Smooth muscle cell (in vitro differentiated cells): ENCODE measurements at regions not wholly inside any gene's neighbourhood (a gene's known extent, or its start where the extent isn't known, plus 50 kb on each side); places are given as distances from the start of the nearest gene placed in this dataset.

ENCODE experiments used
- DNase-seq: peaks from one replicate; lab custom pipeline; 2025; ENCODE audit not compliant: unreplicated experiment; lab: John Stamatoyannopoulos, UW
- H2AFZ ChIP-seq: fragments of 200-600 bp; sonication (generic); 2 replicates; pipeline ENCODE4 v1.6.0; 2016; ENCODE audit warnings: antibody characterized with exemption, low read depth, mild to moderate bottlenecking
- H3F3A ChIP-seq: fragments of 200-600 bp; sonication (generic); 2 replicates; pipeline ENCODE4 v1.6.0; 2017; ENCODE audit warnings: antibody characterized with exemption, low read depth
- H3K27ac ChIP-seq: fragments of 200-600 bp; sonication (generic); 2 replicates; pipeline ENCODE4 v1.5.1; 2016; ENCODE audit warnings: low read depth, mild to moderate bottlenecking
- H3K27me3 ChIP-seq: fragments of 200-600 bp; sonication (generic); 2 replicates; pipeline ENCODE4 v1.6.1; 2016; ENCODE audit warnings: low read depth, mild to moderate bottlenecking
- H3K36me3 ChIP-seq: fragments of 200-600 bp; sonication (generic); 2 replicates; pipeline ENCODE4 v1.5.1; 2016; ENCODE audit warnings: low read depth
- H3K4me1 ChIP-seq: fragments of 200-600 bp; sonication (generic); 2 replicates; pipeline ENCODE4 v1.5.1; 2016; ENCODE audit warnings: low read depth
- H3K4me2 ChIP-seq: fragments of 200-600 bp; sonication (generic); 2 replicates; pipeline ENCODE4 v1.6.0; 2016; ENCODE audit warnings: mild to moderate bottlenecking
- H3K4me3 ChIP-seq: fragments of 200-600 bp; sonication (generic); 2 replicates; pipeline ENCODE4 v1.5.1; 2016; ENCODE audit warnings: mild to moderate bottlenecking
- H3K79me2 ChIP-seq: fragments of 200-600 bp; sonication (generic); 2 replicates; pipeline ENCODE4 v1.6.0; 2016; ENCODE audit warnings: low read depth, mild to moderate bottlenecking
- H3K9ac ChIP-seq: fragments of 200-600 bp; sonication (generic); 2 replicates; pipeline ENCODE4 v1.6.0; 2016; ENCODE audit warnings: low read depth
- H3K9me3 ChIP-seq: fragments of 200-600 bp; sonication (generic); replicated peaks from 2 replicates; pipeline ENCODE4 v1.5.1; 2016; ENCODE audit warnings: low read depth
- H4K20me1 ChIP-seq: fragments of 200-600 bp; sonication (generic); 2 replicates; pipeline ENCODE4 v1.6.0; 2016; ENCODE audit warnings: low read depth
- WGBS: methylation state at CpG from one replicate; pipeline ENCODE4 v1.1.7; 2016; ENCODE audit warnings: low lambda C conversion rate; 5-methylcytosine and 5-hydroxymethylcytosine counted together
- TF ChIP-seq, protein P1 (sequence below): fragments of 200-600 bp; sonication (generic); IDR thresholded peaks from 2 replicates; pipeline ENCODE4 v1.5.1; 2017; ENCODE audit warnings: borderline replicate concordance, mild to moderate bottlenecking, antibody characterized with exemption; ENCODE audit not compliant: insufficient read depth, poor library complexity, severe bottlenecking

DNA sequence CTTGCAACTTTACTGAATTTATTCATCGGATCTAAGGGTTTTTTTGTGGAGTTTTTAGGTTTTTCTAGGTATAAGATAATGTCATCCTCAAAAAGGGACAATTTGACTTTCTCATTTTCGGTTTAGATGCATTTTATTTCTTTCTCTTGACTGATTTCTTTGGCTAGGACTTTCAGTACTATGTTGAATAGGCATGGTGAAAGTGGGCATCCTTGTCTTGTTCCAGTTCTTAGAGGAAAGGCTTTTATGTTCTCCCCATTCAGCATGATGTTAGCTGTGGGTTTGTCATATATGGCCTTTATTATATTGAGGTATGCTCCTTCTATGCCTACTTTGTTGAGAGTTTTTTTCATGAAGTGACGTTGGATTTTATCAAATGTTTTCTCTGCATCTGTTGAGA lies 106.7 kb downstream of the FAM43A start:
- no peak overlapping the region for H3K4me2 ChIP-seq
- no peak overlapping the region for H3K9ac ChIP-seq
- 88% methylated on average over 3 of the region's 3 CpGs for WGBS
- H2AFZ ChIP-seq = no peak overlapping the region
- no peaks in the 10 kb centered on the region for H3K36me3 ChIP-seq
- H3F3A ChIP-seq = no peaks in the 10 kb centered on the region
- TF ChIP-seq, protein P1, sequence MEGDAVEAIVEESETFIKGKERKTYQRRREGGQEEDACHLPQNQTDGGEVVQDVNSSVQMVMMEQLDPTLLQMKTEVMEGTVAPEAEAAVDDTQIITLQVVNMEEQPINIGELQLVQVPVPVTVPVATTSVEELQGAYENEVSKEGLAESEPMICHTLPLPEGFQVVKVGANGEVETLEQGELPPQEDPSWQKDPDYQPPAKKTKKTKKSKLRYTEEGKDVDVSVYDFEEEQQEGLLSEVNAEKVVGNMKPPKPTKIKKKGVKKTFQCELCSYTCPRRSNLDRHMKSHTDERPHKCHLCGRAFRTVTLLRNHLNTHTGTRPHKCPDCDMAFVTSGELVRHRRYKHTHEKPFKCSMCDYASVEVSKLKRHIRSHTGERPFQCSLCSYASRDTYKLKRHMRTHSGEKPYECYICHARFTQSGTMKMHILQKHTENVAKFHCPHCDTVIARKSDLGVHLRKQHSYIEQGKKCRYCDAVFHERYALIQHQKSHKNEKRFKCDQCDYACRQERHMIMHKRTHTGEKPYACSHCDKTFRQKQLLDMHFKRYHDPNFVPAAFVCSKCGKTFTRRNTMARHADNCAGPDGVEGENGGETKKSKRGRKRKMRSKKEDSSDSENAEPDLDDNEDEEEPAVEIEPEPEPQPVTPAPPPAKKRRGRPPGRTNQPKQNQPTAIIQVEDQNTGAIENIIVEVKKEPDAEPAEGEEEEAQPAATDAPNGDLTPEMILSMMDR = no peak
- H3K27me3 ChIP-seq = no peaks in the 10 kb centered on the region
- no peak for DNase-seq
- no peaks in the 10 kb centered on the region for H3K9me3 ChIP-seq
- peaks cover 4% of the 10 kb centered on the region for H3K4me1 ChIP-seq
- H3K4me3 ChIP-seq = no peak overlapping the region
- H3K27ac ChIP-seq = no peak overlapping the region
- no peaks in the 10 kb centered on the region for H3K79me2 ChIP-seq
- no peaks in the 10 kb centered on the region for H4K20me1 ChIP-seq

GRCh38 chr3:194797555-194798250 lies 112.0 kb downstream of the FAM43A start:
- H3K4me1 ChIP-seq = peaks cover 5% of the 10 kb centered on the region
- no peaks in the 10 kb centered on the region for H3K36me3 ChIP-seq
- no peaks in the 10 kb centered on the region for H3K79me2 ChIP-seq
- H3K9ac ChIP-seq = no peak overlapping the region
- TF ChIP-seq, protein P1 = no peak
- no peak overlapping the region for H2AFZ ChIP-seq
- no peak overlapping the region for H3K27ac ChIP-seq
- 92% methylated on average over 9 of the region's 9 CpGs for whole genome bisulfite sequencing
- H3K4me2 ChIP-seq = no peak overlapping the region
- H3K9me3 ChIP-seq = no peaks in the 10 kb centered on the region
- H4K20me1 ChIP-seq = no peaks in the 10 kb centered on the region
- no peak for DNase-seq
- no peaks in the 10 kb centered on the region for H3F3A ChIP-seq
- no peaks in the 10 kb centered on the region for H3K27me3 ChIP-seq
- H3K4me3 ChIP-seq = no peak overlapping the region

DNA sequence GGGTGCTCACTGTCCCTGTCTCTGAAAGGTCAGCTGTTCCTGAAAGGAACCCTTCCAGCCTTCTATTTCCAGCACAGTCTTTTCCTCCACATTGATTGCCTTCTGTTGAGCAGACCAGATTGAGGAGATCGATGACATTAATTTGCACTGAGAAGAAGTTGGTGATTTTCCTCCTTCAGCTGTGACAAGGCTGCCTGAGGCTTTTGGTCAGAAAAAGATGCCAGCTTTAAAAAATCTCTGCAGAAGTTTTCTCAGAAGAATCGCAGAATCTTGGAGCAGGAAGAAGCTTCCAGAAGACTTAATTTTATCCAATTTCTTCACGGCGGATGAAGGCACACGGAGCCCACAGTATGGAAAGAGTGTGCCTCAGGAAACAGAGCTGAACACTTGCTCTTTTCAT lies 112.8 kb downstream of the FAM43A start:
- Histone ChIP-seq H3K9me3 (no peaks in the 10 kb centered on the region), H3K27me3 (peaks cover 5% of the 10 kb centered on the region), H2AFZ (no peak overlapping the region), H3K36me3 (no peaks in the 10 kb centered on the region), H3F3A (no peaks in the 10 kb centered on the region), H4K20me1 (no peaks in the 10 kb centered on the region), H3K27ac (no peak overlapping the region), H3K4me3 (no peak overlapping the region), H3K9ac (no peak overlapping the region), H3K4me1 (peaks cover 5% of the 10 kb centered on the region), H3K79me2 (no peaks in the 10 kb centered on the region), H3K4me2 (no peak overlapping the region)
- no peak for DNase-seq
- WGBS = 97% methylated on average over 5 of the region's 5 CpGs
- TF ChIP-seq, protein P1 = no peak

DNA sequence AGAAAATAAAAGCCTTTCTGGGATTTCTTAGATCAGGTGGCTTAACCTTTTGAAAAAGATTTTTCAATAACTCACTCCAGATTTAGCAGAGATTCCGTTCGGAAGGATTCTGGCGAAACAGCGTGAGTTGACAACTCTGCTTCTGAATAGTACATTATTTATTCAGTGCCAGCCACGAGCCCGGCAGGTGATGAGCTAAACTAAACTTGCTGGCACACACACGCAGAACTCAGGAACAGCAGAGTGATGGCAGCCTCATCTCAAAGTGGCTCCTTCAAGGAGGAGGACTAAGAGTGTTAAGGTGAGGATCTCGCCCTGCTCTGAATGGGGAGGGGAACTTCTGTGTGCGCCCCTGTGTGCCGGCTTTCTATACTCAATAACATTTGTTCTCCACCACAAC lies 114.3 kb downstream of the FAM43A start:
- no peak overlapping the region for H2AFZ ChIP-seq
- TF ChIP-seq, protein P1 = no peak
- no peaks in the 10 kb centered on the region for H3K36me3 ChIP-seq
- no peaks in the 10 kb centered on the region for H3K9me3 ChIP-seq
- no peak overlapping the region for H3K4me2 ChIP-seq
- no peak overlapping the region for H3K4me3 ChIP-seq
- peaks cover 5% of the 10 kb centered on the region for H3K4me1 ChIP-seq
- DNase-seq = no peak
- peaks cover 10% of the 10 kb centered on the region for H3K27me3 ChIP-seq
- H3K27ac ChIP-seq = no peak overlapping the region
- H4K20me1 ChIP-seq = no peaks in the 10 kb centered on the region
- 96% methylated on average over 10 of the region's 10 CpGs for WGBS
- no peak overlapping the region for H3K9ac ChIP-seq
- no peaks in the 10 kb centered on the region for H3F3A ChIP-seq
- H3K79me2 ChIP-seq = no peaks in the 10 kb centered on the region
